ENCODE measurements at regions not wholly inside any gene's neighbourhood (a gene's known extent, or its start where the extent isn't known, plus 50 kb on each side); places are given as distances from the start of the nearest gene placed in this dataset.

DNA sequence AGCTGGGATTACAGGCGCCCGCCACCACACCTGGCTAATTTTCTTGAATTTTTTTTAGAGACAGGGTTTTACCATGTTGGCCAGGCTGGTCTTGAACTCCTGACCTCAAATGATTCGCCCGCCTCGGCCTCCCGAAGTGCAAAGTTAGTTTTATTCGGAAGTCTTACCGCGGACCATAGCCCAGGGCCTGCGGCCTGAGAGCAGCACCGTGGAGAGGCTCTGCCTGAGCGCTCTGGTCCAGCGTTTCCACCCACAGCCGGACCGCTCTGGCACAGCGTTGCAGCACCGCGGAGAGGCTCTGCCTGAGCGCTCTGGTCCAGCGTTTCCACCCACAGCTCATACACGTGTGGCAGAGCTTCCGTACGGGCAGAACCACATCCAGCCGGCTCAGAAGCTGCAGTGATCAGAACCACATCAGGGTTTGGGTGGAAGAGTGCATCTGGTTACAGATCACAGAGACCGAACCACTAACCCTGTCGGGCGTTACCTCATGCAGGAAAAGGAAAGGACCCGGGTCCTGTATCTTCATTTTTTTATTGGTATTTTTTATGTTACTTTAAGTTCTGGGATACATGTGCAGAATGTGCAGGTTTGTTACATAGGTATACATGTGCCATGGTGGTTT is 102.4 kb upstream of the SOX1 start:
- Histone ChIP-seq H3K27me3 (replicated peaks; ENCODE audit: insufficient read depth) (no peaks in the 10 kb centered on the region), H3K27ac (no peak overlapping the region), H3K4me1 (replicated peaks) (no peaks in the 10 kb centered on the region), H3K4me3 (no peak overlapping the region), H3K9me3 (no peaks in the 10 kb centered on the region), H3K36me3 (no peaks in the 10 kb centered on the region)
- over 99% methylated on average over 28 of the region's 28 CpGs for WGBS
- intact Hi-C loops (cut with DNase I), result no loop called here
- TF ChIP-seq, protein P1, sequence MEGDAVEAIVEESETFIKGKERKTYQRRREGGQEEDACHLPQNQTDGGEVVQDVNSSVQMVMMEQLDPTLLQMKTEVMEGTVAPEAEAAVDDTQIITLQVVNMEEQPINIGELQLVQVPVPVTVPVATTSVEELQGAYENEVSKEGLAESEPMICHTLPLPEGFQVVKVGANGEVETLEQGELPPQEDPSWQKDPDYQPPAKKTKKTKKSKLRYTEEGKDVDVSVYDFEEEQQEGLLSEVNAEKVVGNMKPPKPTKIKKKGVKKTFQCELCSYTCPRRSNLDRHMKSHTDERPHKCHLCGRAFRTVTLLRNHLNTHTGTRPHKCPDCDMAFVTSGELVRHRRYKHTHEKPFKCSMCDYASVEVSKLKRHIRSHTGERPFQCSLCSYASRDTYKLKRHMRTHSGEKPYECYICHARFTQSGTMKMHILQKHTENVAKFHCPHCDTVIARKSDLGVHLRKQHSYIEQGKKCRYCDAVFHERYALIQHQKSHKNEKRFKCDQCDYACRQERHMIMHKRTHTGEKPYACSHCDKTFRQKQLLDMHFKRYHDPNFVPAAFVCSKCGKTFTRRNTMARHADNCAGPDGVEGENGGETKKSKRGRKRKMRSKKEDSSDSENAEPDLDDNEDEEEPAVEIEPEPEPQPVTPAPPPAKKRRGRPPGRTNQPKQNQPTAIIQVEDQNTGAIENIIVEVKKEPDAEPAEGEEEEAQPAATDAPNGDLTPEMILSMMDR (IDR thresholded peaks at IDR 0.05), result no peak
- TF ChIP-seq POLR2A (IDR thresholded peaks at IDR 0.05) (no peak), POLR2AphosphoS5 (IDR thresholded peaks at IDR 0.05) (no peak)
- DNase-seq (ENCODE audit: low spot score), result no peak

DNA sequence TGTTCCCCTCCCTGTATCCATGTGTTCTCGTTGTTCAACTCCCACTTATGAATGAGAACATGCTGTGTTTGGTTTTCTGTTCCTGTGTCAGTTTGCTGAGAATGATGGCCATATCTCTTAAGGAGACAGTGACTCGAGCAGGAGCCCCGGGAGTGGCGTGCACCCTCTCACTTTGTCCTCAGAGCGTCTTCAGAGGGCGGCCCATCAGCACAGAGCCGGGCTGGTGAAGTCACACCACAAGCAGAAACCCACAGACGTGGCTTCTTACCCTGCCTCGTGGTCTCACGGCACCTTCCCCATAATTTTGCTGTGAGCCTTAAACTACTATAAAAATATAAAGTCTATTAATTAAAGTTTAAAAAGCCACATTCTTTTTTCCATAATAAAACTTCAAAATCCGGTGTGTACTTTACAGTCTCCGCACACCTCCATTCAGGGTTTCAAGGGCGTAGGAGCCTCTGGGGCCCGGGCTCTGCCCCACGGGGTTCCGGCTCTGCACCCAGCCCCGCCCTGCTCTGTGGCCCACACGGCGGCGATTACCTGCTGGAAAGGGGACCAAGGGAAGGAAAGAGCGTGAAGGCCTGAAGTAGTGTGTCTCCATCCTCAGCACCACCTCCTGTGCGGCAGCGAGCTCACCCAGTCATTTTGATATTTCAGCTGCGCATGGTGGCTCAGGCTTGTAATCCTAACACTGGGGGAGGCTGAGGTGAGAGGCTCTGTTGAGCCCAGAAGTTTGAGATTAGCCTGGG is 101.3 kb upstream of the SOX1 start:
- intact Hi-C loops (cut with DNase I), result no loop called here
- DNase-seq (ENCODE audit: low spot score), result no peak
- Histone ChIP-seq H3K27me3 (replicated peaks; ENCODE audit: insufficient read depth) (peaks cover 4% of the 10 kb centered on the region), H3K9me3 (no peaks in the 10 kb centered on the region), H3K4me1 (replicated peaks) (no peaks in the 10 kb centered on the region), H3K27ac (no peak overlapping the region), H3K4me3 (no peak overlapping the region), H3K36me3 (no peaks in the 10 kb centered on the region)
- 86% methylated on average over 24 of the region's 24 CpGs for WGBS
- TF ChIP-seq, protein P1 (IDR thresholded peaks at IDR 0.05), result no peak
- TF ChIP-seq POLR2A (IDR thresholded peaks at IDR 0.05) (no peak), POLR2AphosphoS5 (IDR thresholded peaks at IDR 0.05) (no peak)

DNA sequence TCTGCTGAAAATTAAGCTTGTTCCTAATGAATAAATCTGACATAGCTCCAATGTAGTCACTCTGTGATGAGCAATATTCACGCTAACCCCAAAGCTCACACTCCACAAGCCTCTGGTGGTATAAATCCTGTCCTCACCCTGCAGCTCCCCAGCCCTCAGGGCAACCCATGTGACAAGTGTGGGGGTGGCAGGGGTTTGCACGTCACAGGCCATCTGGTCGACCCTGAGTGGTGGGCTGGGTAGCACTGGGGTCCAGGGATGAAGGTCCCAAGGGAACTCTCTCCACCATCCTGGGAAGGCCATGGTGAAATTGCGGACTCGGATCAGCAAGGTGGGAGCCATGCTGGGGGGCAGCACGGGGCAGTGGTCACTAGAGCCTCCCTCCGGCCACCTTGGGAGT is 100.0 kb upstream of the SOX1 start:
- peaks cover 4% of the 10 kb centered on the region for H3K27me3 ChIP-seq (replicated peaks; ENCODE audit: insufficient read depth)
- WGBS, result 87% methylated on average over 7 of the region's 7 CpGs
- no peaks in the 10 kb centered on the region for H3K4me1 ChIP-seq (replicated peaks)
- DNase-seq (ENCODE audit: low spot score), result no peak
- no peak overlapping the region for H3K4me3 ChIP-seq
- no peaks in the 10 kb centered on the region for H3K9me3 ChIP-seq
- intact Hi-C loops (cut with DNase I), result no loop called here
- no peaks in the 10 kb centered on the region for H3K36me3 ChIP-seq
- no peak overlapping the region for H3K27ac ChIP-seq
- TF ChIP-seq POLR2AphosphoS5 (IDR thresholded peaks at IDR 0.05) (no peak), POLR2A (IDR thresholded peaks at IDR 0.05) (no peak)
- TF ChIP-seq, protein P1 (IDR thresholded peaks at IDR 0.05), result no peak

DNA sequence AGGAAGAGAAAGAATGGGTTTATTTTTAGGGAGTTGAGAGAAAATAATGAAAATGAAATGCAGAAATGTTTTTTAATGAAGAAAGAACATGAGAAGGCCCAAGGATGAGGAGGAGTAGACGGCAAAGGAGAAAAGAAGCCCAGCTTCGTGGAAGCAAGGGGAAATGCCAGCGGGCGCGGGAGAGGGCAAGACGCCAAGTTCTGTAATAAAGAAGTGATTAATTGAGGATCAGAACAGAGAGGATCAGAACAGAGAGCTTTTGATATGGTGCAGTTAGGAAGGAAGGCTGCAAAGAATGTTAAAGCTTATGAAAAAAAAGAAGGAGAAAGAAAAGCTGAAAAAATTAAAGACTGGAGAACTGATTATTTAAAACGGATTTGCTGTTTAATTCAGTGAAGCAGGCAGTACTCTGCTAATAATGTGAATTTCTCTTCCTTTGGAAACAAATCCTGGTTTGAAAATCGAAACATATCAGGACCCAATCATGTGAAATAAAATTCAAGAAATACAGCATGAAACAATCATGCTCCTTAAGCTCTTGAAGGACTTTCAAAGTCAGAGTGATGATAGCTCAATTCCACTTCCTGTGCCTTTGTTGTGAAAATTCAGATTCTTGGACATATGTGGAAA is 99.3 kb upstream of the SOX1 start:
- TF ChIP-seq POLR2A (IDR thresholded peaks at IDR 0.05) (no peak), POLR2AphosphoS5 (IDR thresholded peaks at IDR 0.05) (no peak)
- TF ChIP-seq, protein P1 (IDR thresholded peaks at IDR 0.05), result no peak
- H3K27me3 ChIP-seq (replicated peaks; ENCODE audit: insufficient read depth), result peaks cover 4% of the 10 kb centered on the region
- intact Hi-C loops (cut with DNase I), result no loop called here
- H3K36me3 ChIP-seq, result no peaks in the 10 kb centered on the region
- DNase-seq (ENCODE audit: low spot score), result no peak
- H3K27ac ChIP-seq, result no peak overlapping the region
- no peaks in the 10 kb centered on the region for H3K9me3 ChIP-seq
- WGBS, result 38% methylated on average over 8 of the region's 8 CpGs
- no peaks in the 10 kb centered on the region for H3K4me1 ChIP-seq (replicated peaks)
- no peak overlapping the region for H3K4me3 ChIP-seq
